GM21381 (cell line): ENCODE measurements at regions not wholly inside any gene's neighbourhood (a gene's known extent, or its start where the extent isn't known, plus 50 kb on each side); places are given as distances from the start of the nearest gene placed in this dataset.
"Not testable (repeated sequence)": the region's sequence is repeated elsewhere in the genome, so short reads cannot be mapped to it uniquely, and the experiment has no call there.

Experiments
- ATAC-seq: cut with Tn5 transposase; IDR thresholded peaks from one replicate; pipeline ENCODE4 v1.9.1; 2021; ENCODE audit warnings: mild to moderate bottlenecking, moderate library complexity; ENCODE audit not compliant: unreplicated experiment

- not testable (repeated sequence) for ATAC-seq
Observed at GRCh38 chr2:76697439-76697838, 824.7 kb downstream of the LRRTM4 start.

- no peak for ATAC-seq
Observed at GRCh38 chr2:76692908-76693307, 829.3 kb downstream of the LRRTM4 start.

GRCh38 chr2:76688732-76689131 is 833.4 kb downstream of the LRRTM4 start:
- ATAC-seq: no peak

DNA sequence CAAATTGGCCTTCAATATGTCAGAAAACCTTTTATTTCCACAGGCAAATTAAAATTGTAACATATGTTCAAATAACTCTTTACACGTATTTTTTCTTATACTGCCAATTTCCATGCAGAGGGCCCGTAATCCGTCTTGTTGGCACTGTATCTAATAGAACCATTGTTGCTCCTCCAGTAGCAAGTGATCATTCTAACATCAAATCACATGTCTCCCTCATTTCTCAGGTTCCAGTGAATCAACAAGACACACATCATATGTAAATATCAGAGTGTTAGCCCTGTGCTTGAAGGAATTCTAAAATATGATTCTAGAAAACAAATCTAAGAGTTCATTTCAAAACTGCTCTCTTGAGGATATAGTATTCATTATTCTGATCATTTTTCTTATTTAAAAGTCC is 834.3 kb downstream of the LRRTM4 start:
- ATAC-seq: no peak

GRCh38 chr2:76684756-76685155 is 837.4 kb downstream of the LRRTM4 start:
- no peak for ATAC-seq

DNA sequence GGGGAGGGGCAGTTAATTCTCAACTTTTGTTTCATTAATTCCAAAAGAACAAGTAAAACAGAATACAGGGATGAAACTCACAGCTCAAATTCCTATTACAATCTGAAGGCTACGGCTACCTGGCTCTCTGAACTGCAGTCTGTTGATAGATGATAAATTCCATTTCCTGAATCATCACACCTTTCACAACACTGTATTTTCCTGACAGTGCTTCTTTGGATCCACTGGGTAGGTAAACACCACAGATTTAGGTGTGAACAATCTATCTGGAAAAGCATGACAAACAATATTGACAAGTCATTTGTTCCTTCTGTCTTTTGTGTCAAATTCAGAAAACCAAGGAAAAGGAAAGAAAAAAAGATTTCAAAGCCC is 843.2 kb downstream of the LRRTM4 start:
- ATAC-seq: no peak

- no peak for ATAC-seq
Observed at GRCh38 chr2:76678383-76679024, 843.7 kb downstream of the LRRTM4 start.

- no peak for ATAC-seq
Observed at GRCh38 chr2:76675212-76675611, 847.0 kb downstream of the LRRTM4 start.

DNA sequence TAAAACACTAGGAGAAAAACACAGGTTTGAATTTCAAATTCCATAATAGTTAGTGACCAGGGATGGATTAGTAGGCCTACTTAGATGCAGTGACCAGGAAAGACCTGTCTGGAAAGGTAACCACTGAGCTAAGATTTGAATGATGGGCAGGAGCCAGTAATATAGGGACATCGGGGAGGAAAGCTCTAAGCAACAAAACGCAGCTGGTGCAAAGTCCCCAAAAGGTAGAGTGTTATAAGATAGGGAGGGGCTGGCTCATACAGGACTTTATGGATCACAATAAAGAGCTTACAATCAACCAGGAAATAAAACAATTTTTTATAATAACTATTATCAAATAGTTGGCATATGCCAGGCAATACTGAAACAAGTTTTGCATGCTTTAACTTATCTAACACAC is 849.4 kb downstream of the LRRTM4 start:
- ATAC-seq: no peak

GRCh38 chr2:76669966-76670465 is 852.2 kb downstream of the LRRTM4 start:
- ATAC-seq: no peak

GRCh38 chr2:76668279-76668678 is 853.9 kb downstream of the LRRTM4 start:
- ATAC-seq: no peak

- no peak for ATAC-seq
Observed at GRCh38 chr2:76667821-76668271, 854.3 kb downstream of the LRRTM4 start.

DNA sequence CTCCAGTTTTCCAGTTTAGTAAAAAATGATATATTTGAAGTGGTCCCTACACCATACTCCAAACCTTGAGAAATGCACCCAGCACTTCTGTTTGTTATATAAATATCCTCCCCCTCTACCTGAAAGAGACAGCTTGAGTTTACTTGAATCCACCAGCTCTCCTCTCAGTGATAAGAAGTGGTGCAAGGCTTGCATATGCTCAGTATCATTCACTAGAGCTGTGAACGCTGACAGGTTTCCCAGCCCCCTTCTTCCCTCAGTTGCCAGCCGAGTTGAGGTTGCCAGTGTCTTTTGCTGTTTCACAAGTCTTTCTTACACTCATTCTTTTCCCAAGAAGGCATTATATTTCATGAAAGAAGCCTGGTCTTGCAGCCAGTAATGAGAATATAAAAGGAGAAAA is 880.0 kb downstream of the LRRTM4 start:
- no peak for ATAC-seq

GRCh38 chr2:76641506-76641905 is 880.7 kb downstream of the LRRTM4 start:
- ATAC-seq: no peak

DNA sequence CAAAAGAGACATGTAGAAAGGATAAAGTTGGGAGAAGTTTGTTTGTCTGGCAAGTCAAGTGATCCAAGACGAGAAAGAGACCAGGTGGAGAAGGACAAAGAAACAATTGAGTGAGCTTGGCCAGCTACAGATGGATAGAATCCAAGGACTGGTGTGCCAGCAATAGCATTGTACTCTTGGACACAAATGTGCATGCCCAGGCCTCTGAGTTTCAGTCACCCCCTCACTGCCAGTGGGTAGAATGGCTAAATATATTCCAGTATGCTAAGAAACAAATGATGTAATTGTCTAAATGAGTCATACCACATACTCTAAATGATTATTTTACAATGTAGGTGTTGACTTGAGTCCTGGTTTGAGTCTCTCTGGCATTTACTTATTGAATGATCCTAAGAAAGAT is 881.3 kb downstream of the LRRTM4 start:
- ATAC-seq: no peak

GRCh38 chr2:76639171-76639680 is 883.0 kb downstream of the LRRTM4 start:
- ATAC-seq: no peak

DNA sequence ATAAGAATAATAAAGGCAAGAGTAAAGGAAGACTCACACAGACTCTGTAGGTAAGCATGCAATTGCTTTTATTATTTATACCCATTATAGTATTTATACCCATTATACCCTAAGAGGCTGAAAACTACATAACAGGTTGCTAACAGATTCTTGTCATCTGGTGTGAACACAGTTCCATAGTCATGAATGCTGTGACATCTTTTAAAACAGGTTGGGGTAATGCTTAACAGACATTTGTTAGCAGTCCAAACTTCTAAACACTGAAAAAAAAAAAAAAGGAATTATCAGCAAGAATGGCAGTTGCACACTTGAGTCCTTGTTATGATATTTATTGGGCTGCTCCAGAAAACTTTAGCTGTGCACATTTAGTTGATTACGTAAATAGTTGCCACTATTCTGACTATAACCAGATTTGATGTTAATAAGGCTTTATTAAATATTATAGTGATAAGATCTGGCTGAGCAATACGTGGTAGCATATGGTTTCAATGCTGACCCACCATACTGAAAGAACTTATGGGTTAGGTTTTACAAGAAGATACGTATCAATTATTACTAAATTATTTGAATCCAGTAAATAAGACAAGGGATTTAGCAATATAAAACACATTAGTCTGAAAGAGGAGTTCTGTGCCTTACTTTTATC is 888.8 kb downstream of the LRRTM4 start:
- no peak for ATAC-seq

DNA sequence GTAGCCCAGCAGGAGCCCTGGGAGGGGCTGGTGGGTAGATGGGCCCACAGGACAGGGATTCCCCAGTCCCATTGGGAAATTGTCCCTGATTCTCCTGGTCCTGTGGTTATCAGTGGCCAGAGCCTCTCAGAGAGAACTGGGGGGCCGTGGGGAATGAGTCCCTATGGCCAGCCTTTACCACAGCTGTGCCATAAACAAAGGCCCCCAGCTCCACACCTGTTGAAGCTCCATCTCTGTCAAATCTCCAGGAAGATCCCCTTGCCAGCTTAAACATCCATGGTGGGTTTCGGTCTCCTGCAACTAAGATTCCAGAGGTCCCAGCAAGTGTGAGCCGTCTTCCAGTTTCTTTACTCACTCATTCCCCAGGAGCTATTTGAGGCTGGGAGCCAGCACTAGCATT is 897.1 kb downstream of the LRRTM4 start:
- no peak for ATAC-seq

GRCh38 chr2:76613330-76613729 is 902.6 kb upstream of the GCFC2 start:
- ATAC-seq: no peak

GRCh38 chr2:76612764-76613163 is 902.0 kb upstream of the GCFC2 start:
- no peak for ATAC-seq

DNA sequence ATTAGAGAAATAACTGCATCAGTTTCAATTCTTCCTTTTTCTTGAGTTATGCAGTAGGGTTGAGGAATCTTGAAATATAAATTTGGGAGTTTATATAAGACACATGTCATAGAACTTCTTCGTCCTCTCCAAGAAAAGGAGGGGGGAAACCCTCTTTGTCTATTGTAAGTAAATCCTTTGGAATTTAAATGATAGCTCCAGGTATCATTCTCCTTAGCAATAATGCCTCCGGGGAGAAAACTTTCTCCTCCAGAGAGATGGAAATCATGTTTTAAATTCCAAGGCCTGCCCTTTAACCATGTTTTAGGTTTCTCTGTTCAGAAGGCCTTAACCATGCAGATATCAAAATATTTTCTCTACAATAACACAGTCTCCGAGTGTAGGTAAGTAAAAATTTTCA is 899.7 kb upstream of the GCFC2 start:
- no peak for ATAC-seq

GRCh38 chr2:76599732-76600368 is 889.1 kb upstream of the GCFC2 start:
- ATAC-seq: peak; percentile 94
